ENCODE measurements at regions not wholly inside any gene's neighbourhood (a gene's known extent, or its start where the extent isn't known, plus 50 kb on each side); places are given as distances from the start of the nearest gene placed in this dataset.

DNA sequence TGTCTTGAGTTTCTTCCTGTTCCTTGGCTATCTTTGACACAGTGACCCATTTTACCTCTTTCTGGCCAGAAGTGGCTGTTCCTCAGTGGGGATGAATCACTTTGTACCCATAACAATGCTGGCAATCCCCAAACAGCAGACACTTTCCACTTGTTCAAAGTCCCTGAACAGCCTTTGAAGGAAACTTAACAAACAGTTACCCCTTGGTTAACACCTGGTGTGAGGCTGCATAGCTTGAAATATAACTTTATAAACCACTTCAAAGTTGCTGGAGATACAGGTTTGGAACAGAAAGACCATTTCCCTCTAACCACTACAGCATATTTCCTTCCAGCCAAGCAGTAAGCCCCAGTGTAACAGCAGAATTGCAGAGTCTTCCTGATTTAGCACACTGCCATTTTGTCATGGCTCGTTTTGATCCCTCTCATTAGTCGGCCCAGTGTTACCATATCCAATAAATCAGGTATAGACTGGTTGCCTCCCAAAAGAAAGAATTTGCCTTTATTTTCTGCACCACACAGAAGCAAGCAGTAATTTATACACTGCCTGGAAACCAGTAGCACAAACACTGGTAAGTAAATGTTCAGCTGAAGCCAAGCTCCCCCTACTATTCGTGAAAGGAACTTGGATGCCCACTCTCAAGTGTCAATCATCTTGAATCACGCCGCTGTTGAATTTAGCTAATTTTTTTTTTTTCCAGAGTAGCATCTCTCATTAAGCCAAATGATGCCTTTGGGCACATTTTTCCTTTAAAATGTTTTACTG lies 225.9 kb downstream of the PIK3R1 start:
- H3K27me3 Mint-ChIP-seq = no peaks in the 10 kb centered on the region
- peak in 3 of 5 donors; percentile 9 to 61 (median 21) for DNase-seq
- Histone ChIP-seq H3K4me1 (ENCODE audit: insufficient read depth, low read length) (peaks cover 12% of the 10 kb centered on the region), H3K27ac (ENCODE audit: low read depth, low read length) (no peak overlapping the region), H3K36me3 (ENCODE audit: insufficient read depth, low read length) (no peaks in the 10 kb centered on the region), H3K9me3 (ENCODE audit: control insufficient read depth in 1 of 2, low read length in 2 of 2) (no peaks in the 10 kb centered on the region), H3K4me3 (ENCODE audit: low read length in 2 of 2) (no peak overlapping the region), H3K27me3 (ENCODE audit: insufficient read depth, low read length) (no peaks in the 10 kb centered on the region)
- POLR2A ChIA-PET (ENCODE audit: partially characterized antibody) = interaction anchor here (0.7 kb wide), 1 partner anchor 56 kb away, joined by 3 read pairs; no protein-coding TSS in a partner anchor
- peak overlapping the region in 2 of 7 donors; percentile 25 to 51 for H3K27ac Mint-ChIP-seq
- CTCF ChIA-PET (ENCODE audit: partially characterized antibody) = interaction anchor here (0.8 kb wide), 1 partner anchor 37 kb away, joined by 3 read pairs; no protein-coding TSS in a partner anchor
- H3K4me1 Mint-ChIP-seq = peaks cover 5 to 25% (median 15%) of the 10 kb centered on the region in 4 donors
- no peaks in the 10 kb centered on the region for H3K9me3 Mint-ChIP-seq
- H3K4me3 Mint-ChIP-seq = peak overlapping the region in 1 of 8 donors; percentile 56
- no peaks in the 10 kb centered on the region for H3K36me3 Mint-ChIP-seq
- intact Hi-C loops (cut with micrococcal nuclease) = no loop called here

DNA sequence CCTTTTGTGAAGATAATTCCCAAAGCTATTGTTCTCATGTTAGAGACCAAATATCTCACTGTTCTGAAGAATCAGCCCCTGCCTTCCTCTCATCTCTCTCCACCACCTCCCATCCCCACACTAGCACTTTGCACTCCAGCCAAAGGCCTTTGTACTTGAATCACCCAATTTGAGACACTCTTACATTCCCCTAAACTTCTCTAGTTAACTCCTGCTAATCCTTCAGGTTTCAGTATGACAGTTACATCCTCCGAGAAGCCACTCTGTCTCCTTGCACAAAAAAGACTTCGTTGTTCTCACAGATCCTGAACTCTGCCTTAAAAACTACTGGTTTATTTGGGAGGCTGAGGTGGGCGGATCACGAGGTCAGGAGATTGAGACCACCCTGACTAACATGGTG lies 227.5 kb downstream of the PIK3R1 start:
- DNase-seq = no peak
- POLR2A ChIA-PET (ENCODE audit: partially characterized antibody) = no interaction called here
- Mint-ChIP-seq H3K4me3 (no peak overlapping the region), H3K9me3 (no peaks in the 10 kb centered on the region), H3K27ac (no peak overlapping the region), H3K27me3 (no peaks in the 10 kb centered on the region), H3K36me3 (no peaks in the 10 kb centered on the region), H3K4me1 (peaks cover 5 to 25% (median 15%) of the 10 kb centered on the region in 4 donors)
- Histone ChIP-seq H3K4me1 (ENCODE audit: insufficient read depth, low read length) (peaks cover 12% of the 10 kb centered on the region), H3K27me3 (ENCODE audit: insufficient read depth, low read length) (no peaks in the 10 kb centered on the region), H3K36me3 (ENCODE audit: insufficient read depth, low read length) (no peaks in the 10 kb centered on the region), H3K27ac (ENCODE audit: low read depth, low read length) (no peak overlapping the region), H3K9me3 (ENCODE audit: control insufficient read depth in 1 of 2, low read length in 2 of 2) (no peaks in the 10 kb centered on the region), H3K4me3 (ENCODE audit: low read length in 2 of 2) (no peak overlapping the region)
- intact Hi-C loops (cut with micrococcal nuclease) = no loop called here
- CTCF ChIA-PET (ENCODE audit: partially characterized antibody) = interaction anchor here (0.9 kb wide), 1 partner anchor 157 kb away, joined by 3 read pairs; no protein-coding TSS in a partner anchor

DNA sequence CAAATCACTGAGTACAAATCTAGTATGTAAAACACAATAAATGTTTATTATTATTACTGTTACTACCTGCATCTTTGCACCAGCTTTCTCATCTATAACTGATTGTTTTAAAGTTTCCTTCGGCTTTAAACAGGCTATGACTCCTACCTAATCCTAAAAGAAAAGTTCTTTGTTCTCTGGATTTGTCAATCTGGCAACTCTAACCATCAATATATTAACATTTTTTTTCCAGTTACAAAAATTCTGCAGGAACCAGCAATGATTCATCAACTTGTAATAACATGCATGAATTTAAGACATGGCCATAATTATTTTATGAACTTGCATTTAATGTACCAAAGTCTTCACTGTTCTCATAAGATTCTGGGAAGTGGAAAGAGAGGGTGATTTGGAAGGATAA lies 228.5 kb downstream of the PIK3R1 start:
- Mint-ChIP-seq H3K36me3 (no peaks in the 10 kb centered on the region), H3K9me3 (no peaks in the 10 kb centered on the region), H3K4me3 (no peak overlapping the region), H3K27ac (no peak overlapping the region), H3K27me3 (no peaks in the 10 kb centered on the region), H3K4me1 (peaks cover 5 to 25% (median 15%) of the 10 kb centered on the region in 4 donors)
- Histone ChIP-seq H3K9me3 (ENCODE audit: control insufficient read depth in 1 of 2, low read length in 2 of 2) (no peaks in the 10 kb centered on the region), H3K4me3 (ENCODE audit: low read length in 2 of 2) (no peak overlapping the region), H3K4me1 (ENCODE audit: insufficient read depth, low read length) (peaks cover 12% of the 10 kb centered on the region), H3K27ac (ENCODE audit: low read depth, low read length) (no peak overlapping the region), H3K27me3 (ENCODE audit: insufficient read depth, low read length) (no peaks in the 10 kb centered on the region), H3K36me3 (ENCODE audit: insufficient read depth, low read length) (no peaks in the 10 kb centered on the region)
- no peak for DNase-seq
- intact Hi-C loops (cut with micrococcal nuclease) = no loop called here
- CTCF ChIA-PET (ENCODE audit: partially characterized antibody) = interaction anchor here (0.9 kb wide), 1 partner anchor 158 kb away, joined by 3 read pairs; no protein-coding TSS in a partner anchor
- POLR2A ChIA-PET (ENCODE audit: partially characterized antibody) = interaction anchor here (1.1 kb wide), 1 partner anchor 155 kb away, joined by 3 read pairs; no protein-coding TSS in a partner anchor

- H3K27me3 Mint-ChIP-seq = no peaks in the 10 kb centered on the region
- no peaks in the 10 kb centered on the region for H3K9me3 ChIP-seq (ENCODE audit: control insufficient read depth in 1 of 2, low read length in 2 of 2)
- no peak overlapping the region for H3K27ac Mint-ChIP-seq
- no peaks in the 10 kb centered on the region for H3K36me3 Mint-ChIP-seq
- peaks cover 5 to 25% (median 15%) of the 10 kb centered on the region in 4 donors for H3K4me1 Mint-ChIP-seq
- H3K4me1 ChIP-seq (ENCODE audit: insufficient read depth, low read length) = peaks cover 12% of the 10 kb centered on the region
- H3K4me3 ChIP-seq (ENCODE audit: low read length in 2 of 2) = no peak overlapping the region
- no peak overlapping the region for H3K4me3 Mint-ChIP-seq
- POLR2A ChIA-PET (ENCODE audit: partially characterized antibody) = interaction anchor here (1.1 kb wide), 1 partner anchor 156 kb away, joined by 3 read pairs; no protein-coding TSS in a partner anchor
- no peaks in the 10 kb centered on the region for H3K36me3 ChIP-seq (ENCODE audit: insufficient read depth, low read length)
- H3K9me3 Mint-ChIP-seq = no peaks in the 10 kb centered on the region
- no peak overlapping the region for H3K27ac ChIP-seq (ENCODE audit: low read depth, low read length)
- intact Hi-C loops (cut with micrococcal nuclease) = no loop called here
- CTCF ChIA-PET (ENCODE audit: partially characterized antibody) = interaction anchor here (0.9 kb wide), 1 partner anchor 158 kb away, joined by 3 read pairs; no protein-coding TSS in a partner anchor
- no peak for DNase-seq
- no peaks in the 10 kb centered on the region for H3K27me3 ChIP-seq (ENCODE audit: insufficient read depth, low read length)
Measured at GRCh38 chr5:68444833-68445232, 229.3 kb downstream of the PIK3R1 start.

GRCh38 chr5:68445257-68446069 lies 229.9 kb downstream of the PIK3R1 start:
- no peaks in the 10 kb centered on the region for H3K36me3 Mint-ChIP-seq
- H3K9me3 ChIP-seq (ENCODE audit: control insufficient read depth in 1 of 2, low read length in 2 of 2) = no peaks in the 10 kb centered on the region
- ChIA-PET POLR2A (ENCODE audit: partially characterized antibody) (interaction anchor here (1.1 kb wide), 1 partner anchor 157 kb away, joined by 3 read pairs; no protein-coding TSS in a partner anchor), CTCF (ENCODE audit: partially characterized antibody) (no interaction called here)
- H3K4me1 Mint-ChIP-seq = peaks cover 5 to 25% (median 15%) of the 10 kb centered on the region in 4 donors
- H3K27ac Mint-ChIP-seq = no peak overlapping the region
- peaks cover 12% of the 10 kb centered on the region for H3K4me1 ChIP-seq (ENCODE audit: insufficient read depth, low read length)
- intact Hi-C loops (cut with micrococcal nuclease) = no loop called here
- H3K27me3 Mint-ChIP-seq = no peaks in the 10 kb centered on the region
- H3K9me3 Mint-ChIP-seq = no peaks in the 10 kb centered on the region
- H3K4me3 ChIP-seq (ENCODE audit: low read length in 2 of 2) = no peak overlapping the region
- H3K27ac ChIP-seq (ENCODE audit: low read depth, low read length) = no peak overlapping the region
- no peak for DNase-seq
- H3K4me3 Mint-ChIP-seq = no peak overlapping the region
- no peaks in the 10 kb centered on the region for H3K36me3 ChIP-seq (ENCODE audit: insufficient read depth, low read length)
- H3K27me3 ChIP-seq (ENCODE audit: insufficient read depth, low read length) = no peaks in the 10 kb centered on the region

GRCh38 chr5:68446070-68446357 lies 230.5 kb downstream of the PIK3R1 start:
- H3K4me3 Mint-ChIP-seq = no peak overlapping the region
- intact Hi-C loops (cut with micrococcal nuclease) = no loop called here

DNA sequence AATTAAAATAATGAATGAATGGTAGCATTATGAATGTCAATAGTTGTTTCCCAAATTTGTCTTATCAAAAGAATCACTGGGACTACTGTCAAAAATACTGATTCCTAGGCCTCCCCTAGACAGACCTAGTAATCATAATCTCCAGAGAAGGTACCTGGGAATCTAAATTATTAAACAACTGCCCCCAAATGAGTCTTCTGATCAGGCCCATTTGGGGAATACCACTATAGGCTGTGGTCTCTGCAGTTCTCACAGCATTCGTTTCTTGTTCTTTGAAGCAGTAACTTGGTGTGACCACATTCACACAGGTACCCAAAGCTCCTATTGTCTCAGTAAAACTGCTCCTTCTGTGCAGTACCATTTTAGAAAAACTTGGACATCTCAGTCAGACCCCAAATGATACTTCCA lies 230.9 kb downstream of the PIK3R1 start:
- CTCF ChIA-PET (ENCODE audit: partially characterized antibody) = interaction anchor here (1.1 kb wide), 1 partner anchor 14 kb away, joined by 3 read pairs; no protein-coding TSS in a partner anchor
- no peak overlapping the region for H3K27ac Mint-ChIP-seq
- H3K4me1 Mint-ChIP-seq = peaks cover 2 to 17% (median 8%) of the 10 kb centered on the region in 4 donors
- H3K27me3 Mint-ChIP-seq = no peaks in the 10 kb centered on the region
- H3K4me3 Mint-ChIP-seq = no peak overlapping the region
- no peak for DNase-seq
- POLR2A ChIA-PET (ENCODE audit: partially characterized antibody) = no interaction called here
- Histone ChIP-seq H3K4me1 (ENCODE audit: insufficient read depth, low read length) (peaks cover 5% of the 10 kb centered on the region), H3K27ac (ENCODE audit: low read depth, low read length) (no peak overlapping the region), H3K9me3 (ENCODE audit: control insufficient read depth in 1 of 2, low read length in 2 of 2) (no peaks in the 10 kb centered on the region), H3K4me3 (ENCODE audit: low read length in 2 of 2) (no peak overlapping the region), H3K36me3 (ENCODE audit: insufficient read depth, low read length) (no peaks in the 10 kb centered on the region), H3K27me3 (ENCODE audit: insufficient read depth, low read length) (no peaks in the 10 kb centered on the region)
- intact Hi-C loops (cut with micrococcal nuclease) = no loop called here
- H3K36me3 Mint-ChIP-seq = no peaks in the 10 kb centered on the region
- H3K9me3 Mint-ChIP-seq = no peaks in the 10 kb centered on the region

More at GRCh38 chr5:68446070-68446357, 230.5 kb downstream of the PIK3R1 start:
- H3K27ac ChIP-seq (ENCODE audit: low read depth, low read length) = no peak overlapping the region
- Mint-ChIP-seq H3K9me3 (no peaks in the 10 kb centered on the region), H3K27ac (no peak overlapping the region), H3K4me1 (peaks cover 5 to 22% (median 12%) of the 10 kb centered on the region in 4 donors), H3K36me3 (no peaks in the 10 kb centered on the region), H3K27me3 (no peaks in the 10 kb centered on the region)
- H3K4me3 ChIP-seq (ENCODE audit: low read length in 2 of 2) = no peak overlapping the region
- no peaks in the 10 kb centered on the region for H3K9me3 ChIP-seq (ENCODE audit: control insufficient read depth in 1 of 2, low read length in 2 of 2)
- DNase-seq = no peak
- ChIA-PET CTCF (ENCODE audit: partially characterized antibody) (no interaction called here), POLR2A (ENCODE audit: partially characterized antibody) (no interaction called here)
- H3K36me3 ChIP-seq (ENCODE audit: insufficient read depth, low read length) = no peaks in the 10 kb centered on the region
- peaks cover 10% of the 10 kb centered on the region for H3K4me1 ChIP-seq (ENCODE audit: insufficient read depth, low read length)
- no peaks in the 10 kb centered on the region for H3K27me3 ChIP-seq (ENCODE audit: insufficient read depth, low read length)

Measured in CD4-positive, alpha-beta memory T cell (primary cell).